ENCODE measurements at regions not wholly inside any gene's neighbourhood (a gene's known extent, or its start where the extent isn't known, plus 50 kb on each side); places are given as distances from the start of the nearest gene placed in this dataset.
A peak's percentile ranks its signal among the peaks of the same experiment; 100 is the strongest.

GRCh38 chr9:75633451-75634057, 256.9 kb upstream of the PCSK5 start:
- Histone ChIP-seq H3K27ac (ENCODE audit: low read depth in 1 of 2, low read length in 1 of 2) (no peak overlapping the region), H3K4me1 (ENCODE audit: control insufficient read depth in 2 of 2, insufficient read depth in 2 of 2, low read length in 2 of 2) (no peaks in the 10 kb centered on the region), H3K36me3 (ENCODE audit: control insufficient read depth in 2 of 2, insufficient read depth in 2 of 2, low read length in 1 of 2) (no peaks in the 10 kb centered on the region), H3K9me3 (ENCODE audit: control insufficient read depth in 2 of 2, insufficient read depth in 1 of 2, low read length in 1 of 2) (no peaks in the 10 kb centered on the region), H3K27me3 (ENCODE audit: control insufficient read depth in 2 of 2, insufficient read depth in 1 of 2, low read length in 1 of 2) (no peaks in the 10 kb centered on the region), H3K4me3 (ENCODE audit: low read length in 2 of 2) (no peak overlapping the region)
- 79% methylated on average over 7 of the region's 7 CpGs for WGBS
- DNase-seq (ENCODE audit: low read depth in 6 of 9, low spot score in 9 of 9) = no peak

GRCh38 chr9:75636427-75637045, 253.9 kb upstream of the PCSK5 start:
- Histone ChIP-seq H3K9me3 (ENCODE audit: control insufficient read depth in 2 of 2, insufficient read depth in 1 of 2, low read length in 1 of 2) (no peaks in the 10 kb centered on the region), H3K4me1 (ENCODE audit: control insufficient read depth in 2 of 2, insufficient read depth in 2 of 2, low read length in 2 of 2) (no peaks in the 10 kb centered on the region), H3K4me3 (ENCODE audit: low read length in 2 of 2) (no peak overlapping the region), H3K27ac (ENCODE audit: low read depth in 1 of 2, low read length in 1 of 2) (no peak overlapping the region), H3K36me3 (ENCODE audit: control insufficient read depth in 2 of 2, insufficient read depth in 2 of 2, low read length in 1 of 2) (no peaks in the 10 kb centered on the region), H3K27me3 (ENCODE audit: control insufficient read depth in 2 of 2, insufficient read depth in 1 of 2, low read length in 1 of 2) (no peaks in the 10 kb centered on the region)
- DNase-seq (ENCODE audit: low read depth in 6 of 9, low spot score in 9 of 9) = peak in 3 of 9 donors; percentile 4 to 37 (median 13)
- WGBS = 48% methylated on average over 4 of the region's 4 CpGs

DNA sequence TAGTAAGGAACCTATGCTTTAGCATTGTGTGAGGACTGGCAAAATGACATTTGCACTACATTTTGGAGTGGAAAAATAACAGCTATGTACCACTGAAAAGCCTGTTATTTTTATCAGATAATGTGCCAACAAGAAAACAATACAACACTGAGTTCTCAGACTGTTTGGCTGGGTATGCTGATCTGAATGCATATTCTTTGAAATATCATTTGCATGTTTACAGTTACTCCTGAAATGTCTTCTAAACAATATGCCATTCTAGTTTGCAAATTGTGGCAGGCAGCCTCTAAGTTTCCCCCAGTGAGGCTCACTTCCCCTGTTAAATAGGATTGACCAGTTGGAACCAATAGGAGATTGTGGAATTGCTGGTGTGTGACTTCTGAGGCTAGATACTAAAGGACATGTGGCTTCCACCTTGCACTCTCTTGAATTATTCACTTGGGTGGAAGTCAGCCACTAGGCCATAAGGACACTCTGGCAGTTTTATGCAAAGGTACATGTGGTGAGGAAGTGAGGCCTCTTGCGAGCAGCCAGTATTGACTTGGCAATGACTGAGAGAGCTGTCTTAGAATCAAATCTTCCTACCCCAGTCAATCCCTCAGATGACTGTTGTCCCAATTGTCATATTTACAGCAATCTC, 250.4 kb upstream of the PCSK5 start:
- WGBS = 93% methylated on average over 1 of the region's 1 CpG
- no peaks in the 10 kb centered on the region for H3K27me3 ChIP-seq (ENCODE audit: control insufficient read depth in 2 of 2, insufficient read depth in 1 of 2, low read length in 1 of 2)
- H3K9me3 ChIP-seq (ENCODE audit: control insufficient read depth in 2 of 2, insufficient read depth in 1 of 2, low read length in 1 of 2) = no peaks in the 10 kb centered on the region
- no peak overlapping the region for H3K4me3 ChIP-seq (ENCODE audit: low read length in 2 of 2)
- no peak overlapping the region for H3K27ac ChIP-seq (ENCODE audit: low read depth in 1 of 2, low read length in 1 of 2)
- H3K36me3 ChIP-seq (ENCODE audit: control insufficient read depth in 2 of 2, insufficient read depth in 2 of 2, low read length in 1 of 2) = no peaks in the 10 kb centered on the region
- no peaks in the 10 kb centered on the region for H3K4me1 ChIP-seq (ENCODE audit: control insufficient read depth in 2 of 2, insufficient read depth in 2 of 2, low read length in 2 of 2)
- no peak for DNase-seq (ENCODE audit: low read depth in 6 of 9, low spot score in 9 of 9)

DNA sequence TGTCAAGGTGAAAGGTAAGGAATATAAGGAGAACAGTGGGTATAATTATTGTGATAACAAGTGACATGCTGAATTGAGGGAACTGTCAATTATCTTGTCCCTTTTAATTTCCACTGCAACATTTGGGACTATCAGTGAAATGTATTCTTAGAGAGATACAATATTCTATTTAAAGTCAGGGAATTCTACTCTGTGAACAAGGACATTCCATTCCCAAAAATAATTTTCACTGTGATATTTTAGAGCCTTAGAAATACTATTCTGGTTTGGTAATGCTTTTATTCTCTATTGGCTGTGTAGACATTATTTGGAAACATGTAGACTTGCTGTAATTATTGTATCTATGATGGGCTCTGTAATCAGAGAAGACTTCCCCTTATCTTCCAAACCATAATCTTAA, 248.0 kb upstream of the PCSK5 start:
- Histone ChIP-seq H3K4me3 (ENCODE audit: low read length in 2 of 2) (no peak overlapping the region), H3K36me3 (ENCODE audit: control insufficient read depth in 2 of 2, insufficient read depth in 2 of 2, low read length in 1 of 2) (no peaks in the 10 kb centered on the region)
- no peak for DNase-seq (ENCODE audit: low read depth in 6 of 9, low spot score in 9 of 9)

DNA sequence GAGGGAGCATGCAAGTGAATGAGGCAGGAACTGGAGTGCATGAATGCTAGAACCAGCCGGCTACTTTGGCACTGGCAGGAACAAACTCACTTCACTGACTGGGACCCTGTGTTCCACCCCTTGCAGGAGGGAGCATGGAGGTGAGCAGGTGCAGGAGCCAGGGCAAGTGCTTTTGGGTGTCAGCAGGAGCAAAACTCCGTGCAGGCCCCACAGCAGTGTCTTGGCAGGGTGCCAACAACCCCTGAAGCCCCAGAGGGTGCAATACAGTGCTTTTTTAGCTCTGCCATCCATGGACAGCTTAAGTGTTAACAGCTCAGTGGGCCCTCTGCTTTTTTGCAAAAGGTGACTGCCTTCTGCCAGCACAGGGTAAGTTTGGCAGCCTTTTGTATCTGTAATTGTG, 245.8 kb upstream of the PCSK5 start:
- H3K27me3 ChIP-seq (ENCODE audit: control insufficient read depth in 2 of 2, insufficient read depth in 1 of 2, low read length in 1 of 2) = no peaks in the 10 kb centered on the region
- no peaks in the 10 kb centered on the region for H3K36me3 ChIP-seq (ENCODE audit: control insufficient read depth in 2 of 2, insufficient read depth in 2 of 2, low read length in 1 of 2)
- H3K4me1 ChIP-seq (ENCODE audit: control insufficient read depth in 2 of 2, insufficient read depth in 2 of 2, low read length in 2 of 2) = no peaks in the 10 kb centered on the region
- no peak overlapping the region for H3K27ac ChIP-seq (ENCODE audit: low read depth in 1 of 2, low read length in 1 of 2)
- WGBS = 65% methylated on average over 2 of the region's 2 CpGs
- H3K4me3 ChIP-seq (ENCODE audit: low read length in 2 of 2) = no peak overlapping the region
- H3K9me3 ChIP-seq (ENCODE audit: control insufficient read depth in 2 of 2, insufficient read depth in 1 of 2, low read length in 1 of 2) = no peaks in the 10 kb centered on the region
- DNase-seq (ENCODE audit: low read depth in 6 of 9, low spot score in 9 of 9) = no peak

More for the DNA sequence above, 248.0 kb upstream of the PCSK5 start:
- H3K4me1 ChIP-seq (ENCODE audit: control insufficient read depth in 2 of 2, insufficient read depth in 2 of 2, low read length in 2 of 2) = no peaks in the 10 kb centered on the region
- H3K9me3 ChIP-seq (ENCODE audit: control insufficient read depth in 2 of 2, insufficient read depth in 1 of 2, low read length in 1 of 2) = no peaks in the 10 kb centered on the region
- no peaks in the 10 kb centered on the region for H3K27me3 ChIP-seq (ENCODE audit: control insufficient read depth in 2 of 2, insufficient read depth in 1 of 2, low read length in 1 of 2)
- no peak overlapping the region for H3K27ac ChIP-seq (ENCODE audit: low read depth in 1 of 2, low read length in 1 of 2)

GRCh38 chr9:75648034-75648433, 242.4 kb upstream of the PCSK5 start:
- 96% methylated on average over 8 of the region's 8 CpGs for whole genome bisulfite sequencing

DNA sequence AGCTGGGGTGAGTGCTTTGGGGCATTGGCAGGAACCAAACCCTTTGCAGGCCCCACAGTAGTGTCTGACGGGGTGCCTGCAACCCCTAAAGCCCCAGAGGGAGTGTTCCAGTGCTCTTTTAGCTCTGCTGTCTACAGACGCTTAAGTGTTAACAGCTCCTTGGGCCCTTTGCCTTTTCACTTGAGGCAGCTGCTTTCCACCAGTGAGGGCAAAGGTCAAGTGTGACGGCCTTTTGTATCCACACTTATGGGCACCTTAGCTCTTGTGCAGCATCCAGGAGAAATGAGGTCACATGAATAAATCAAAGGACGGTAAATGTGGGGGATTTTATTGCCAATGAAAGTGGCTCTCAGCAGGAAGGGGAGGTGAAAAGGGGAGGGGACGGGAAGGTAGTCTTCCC, 241.4 kb upstream of the PCSK5 start:
- H3K27me3 ChIP-seq (ENCODE audit: control insufficient read depth in 2 of 2, insufficient read depth in 1 of 2, low read length in 1 of 2) = no peaks in the 10 kb centered on the region
- no peak overlapping the region for H3K27ac ChIP-seq (ENCODE audit: low read depth in 1 of 2, low read length in 1 of 2)
- H3K4me3 ChIP-seq (ENCODE audit: low read length in 2 of 2) = no peak overlapping the region
- H3K4me1 ChIP-seq (ENCODE audit: control insufficient read depth in 2 of 2, insufficient read depth in 2 of 2, low read length in 2 of 2) = no peaks in the 10 kb centered on the region
- no peaks in the 10 kb centered on the region for H3K9me3 ChIP-seq (ENCODE audit: control insufficient read depth in 2 of 2, insufficient read depth in 1 of 2, low read length in 1 of 2)
- no peak for DNase-seq (ENCODE audit: low read depth in 6 of 9, low spot score in 9 of 9)
- no peaks in the 10 kb centered on the region for H3K36me3 ChIP-seq (ENCODE audit: control insufficient read depth in 2 of 2, insufficient read depth in 2 of 2, low read length in 1 of 2)
- WGBS = 95% methylated on average over 5 of the region's 5 CpGs

More at GRCh38 chr9:75648034-75648433, 242.4 kb upstream of the PCSK5 start:
- DNase-seq (ENCODE audit: low read depth in 6 of 9, low spot score in 9 of 9) = no peak
- Histone ChIP-seq H3K27ac (ENCODE audit: low read depth in 1 of 2, low read length in 1 of 2) (no peak overlapping the region), H3K4me3 (ENCODE audit: low read length in 2 of 2) (no peak overlapping the region), H3K36me3 (ENCODE audit: control insufficient read depth in 2 of 2, insufficient read depth in 2 of 2, low read length in 1 of 2) (no peaks in the 10 kb centered on the region), H3K4me1 (ENCODE audit: control insufficient read depth in 2 of 2, insufficient read depth in 2 of 2, low read length in 2 of 2) (no peaks in the 10 kb centered on the region), H3K27me3 (ENCODE audit: control insufficient read depth in 2 of 2, insufficient read depth in 1 of 2, low read length in 1 of 2) (no peaks in the 10 kb centered on the region), H3K9me3 (ENCODE audit: control insufficient read depth in 2 of 2, insufficient read depth in 1 of 2, low read length in 1 of 2) (no peaks in the 10 kb centered on the region)

DNA sequence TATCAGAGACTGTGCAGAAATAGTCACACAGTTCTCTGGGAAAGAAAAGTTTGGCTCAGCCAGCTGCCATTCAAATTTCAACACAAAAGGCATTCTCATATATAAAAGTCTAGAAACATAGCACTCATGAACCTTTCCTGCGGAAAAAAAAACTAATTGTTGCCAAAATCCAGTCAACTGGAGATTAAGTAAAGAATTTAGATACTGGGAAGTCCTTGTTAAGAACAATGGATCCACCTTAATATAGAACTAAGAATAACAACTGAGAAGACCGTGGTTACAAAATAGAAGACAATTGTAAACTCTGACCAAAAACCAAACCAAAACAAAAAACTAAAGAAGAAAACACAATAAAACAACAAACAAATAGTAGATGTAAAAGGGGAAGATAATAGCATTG, 238.8 kb upstream of the PCSK5 start:
- WGBS = 75% methylated on average over 2 of the region's 2 CpGs
- no peaks in the 10 kb centered on the region for H3K27me3 ChIP-seq (ENCODE audit: control insufficient read depth in 2 of 2, insufficient read depth in 1 of 2, low read length in 1 of 2)
- DNase-seq (ENCODE audit: low read depth in 6 of 9, low spot score in 9 of 9) = no peak
- no peak overlapping the region for H3K4me3 ChIP-seq (ENCODE audit: low read length in 2 of 2)
- no peaks in the 10 kb centered on the region for H3K9me3 ChIP-seq (ENCODE audit: control insufficient read depth in 2 of 2, insufficient read depth in 1 of 2, low read length in 1 of 2)
- no peaks in the 10 kb centered on the region for H3K36me3 ChIP-seq (ENCODE audit: control insufficient read depth in 2 of 2, insufficient read depth in 2 of 2, low read length in 1 of 2)
- no peak overlapping the region for H3K27ac ChIP-seq (ENCODE audit: low read depth in 1 of 2, low read length in 1 of 2)
- no peaks in the 10 kb centered on the region for H3K4me1 ChIP-seq (ENCODE audit: control insufficient read depth in 2 of 2, insufficient read depth in 2 of 2, low read length in 2 of 2)

DNA sequence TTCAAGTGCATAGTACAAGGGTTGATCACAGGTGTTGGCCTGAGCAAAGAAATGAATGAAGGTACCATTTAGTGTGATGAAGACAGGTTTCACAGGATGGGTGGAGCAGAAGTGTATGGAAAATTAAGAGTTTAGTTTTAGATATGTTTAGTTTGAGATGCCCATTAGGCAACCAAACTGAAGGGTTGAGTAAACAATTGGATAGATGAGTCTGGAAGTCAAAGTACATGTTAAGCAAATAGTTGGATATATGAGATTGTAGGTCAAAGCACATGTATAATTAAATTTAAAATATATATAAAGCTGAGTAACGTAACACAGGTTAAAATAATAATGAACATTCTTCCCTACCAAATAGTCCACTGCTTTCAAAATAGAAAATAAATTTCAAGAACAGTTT, 237.1 kb upstream of the PCSK5 start:
- Histone ChIP-seq H3K36me3 (ENCODE audit: control insufficient read depth in 2 of 2, insufficient read depth in 2 of 2, low read length in 1 of 2) (no peaks in the 10 kb centered on the region), H3K27me3 (ENCODE audit: control insufficient read depth in 2 of 2, insufficient read depth in 1 of 2, low read length in 1 of 2) (no peaks in the 10 kb centered on the region), H3K27ac (ENCODE audit: low read depth in 1 of 2, low read length in 1 of 2) (no peak overlapping the region), H3K4me1 (ENCODE audit: control insufficient read depth in 2 of 2, insufficient read depth in 2 of 2, low read length in 2 of 2) (no peaks in the 10 kb centered on the region), H3K4me3 (ENCODE audit: low read length in 2 of 2) (no peak overlapping the region), H3K9me3 (ENCODE audit: control insufficient read depth in 2 of 2, insufficient read depth in 1 of 2, low read length in 1 of 2) (no peaks in the 10 kb centered on the region)
- WGBS = 93% methylated on average over 1 of the region's 1 CpG
- no peak for DNase-seq (ENCODE audit: low read depth in 6 of 9, low spot score in 9 of 9)
